ENCODE measurements at regions not wholly inside any gene's neighbourhood (a gene's known extent, or its start where the extent isn't known, plus 50 kb on each side); places are given as distances from the start of the nearest gene placed in this dataset.
A peak's percentile ranks its signal among the peaks of the same experiment; 100 is the strongest.

DNA sequence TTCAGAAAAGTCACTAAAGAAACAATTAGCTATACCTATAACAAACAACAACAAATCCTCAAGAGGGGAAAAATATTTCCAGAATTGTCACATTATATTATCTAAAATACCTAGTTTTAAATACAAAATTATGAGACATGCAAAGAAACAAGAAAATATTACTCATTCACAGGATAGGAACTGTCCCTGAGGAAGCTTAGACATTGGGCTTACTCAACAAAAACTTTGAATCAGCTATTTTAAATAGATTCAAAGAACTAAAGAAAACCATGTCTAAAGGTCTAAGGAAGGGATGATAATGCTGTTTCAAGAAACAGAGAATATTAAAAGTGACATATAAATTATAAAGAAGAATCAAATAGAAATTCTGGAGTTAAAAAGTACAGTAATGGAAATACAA lies 131.9 kb upstream of the ZNF516 start:
- peaks cover 3% of the 10 kb centered on the region for H3K4me1 ChIP-seq (ENCODE audit: control insufficient read depth, insufficient read depth, low read length)
- no peak overlapping the region for H3K4me3 ChIP-seq (ENCODE audit: low read length)

DNA sequence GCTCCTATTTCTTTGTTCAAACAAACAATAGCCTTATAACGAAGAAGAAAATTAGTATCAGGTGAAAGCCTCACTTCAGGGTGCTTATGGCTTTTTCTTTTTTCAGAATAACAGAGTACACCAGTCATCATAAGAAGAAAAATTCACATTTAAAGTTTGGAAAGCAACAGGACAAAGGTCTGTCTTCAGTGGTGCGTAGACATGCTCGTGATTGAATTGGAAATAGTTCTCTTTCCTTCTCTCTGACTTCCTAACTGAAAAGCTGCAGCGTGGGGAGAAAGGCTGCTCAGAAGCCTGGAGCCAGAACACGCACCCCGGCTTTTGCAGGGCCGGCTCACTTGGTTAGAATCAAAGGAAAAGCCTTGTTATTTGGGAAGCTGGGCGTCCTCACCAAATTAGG lies 127.6 kb upstream of the ZNF516 start:
- H3K4me3 ChIP-seq (ENCODE audit: low read length) = no peak overlapping the region
- no peaks in the 10 kb centered on the region for H3K27me3 ChIP-seq (replicated peaks; ENCODE audit: control insufficient read depth, insufficient read depth, low read length)
- H3K36me3 ChIP-seq (ENCODE audit: control insufficient read depth, insufficient read depth, low read length, severe bottlenecking) = no peaks in the 10 kb centered on the region
- no peak overlapping the region for H3K9ac ChIP-seq (ENCODE audit: low read length)
- DNase-seq (ENCODE audit: low read depth) = no peak
- no peaks in the 10 kb centered on the region for H3K9me3 ChIP-seq (ENCODE audit: control insufficient read depth, low read length)
- peaks cover 32% of the 10 kb centered on the region for H3K4me1 ChIP-seq (ENCODE audit: control insufficient read depth, insufficient read depth, low read length)

More for the DNA sequence above, 131.9 kb upstream of the ZNF516 start:
- no peaks in the 10 kb centered on the region for H3K27me3 ChIP-seq (replicated peaks; ENCODE audit: control insufficient read depth, insufficient read depth, low read length)
- H3K9me3 ChIP-seq (ENCODE audit: control insufficient read depth, low read length) = no peaks in the 10 kb centered on the region
- DNase-seq (ENCODE audit: low read depth) = no peak
- H3K36me3 ChIP-seq (ENCODE audit: control insufficient read depth, insufficient read depth, low read length, severe bottlenecking) = no peaks in the 10 kb centered on the region
- H3K9ac ChIP-seq (ENCODE audit: low read length) = no peak overlapping the region

- Histone ChIP-seq H3K27me3 (replicated peaks; ENCODE audit: control insufficient read depth, insufficient read depth, low read length) (no peaks in the 10 kb centered on the region), H3K9ac (ENCODE audit: low read length) (peak overlapping the region; percentile 79), H3K36me3 (ENCODE audit: control insufficient read depth, insufficient read depth, low read length, severe bottlenecking) (no peaks in the 10 kb centered on the region), H3K4me3 (ENCODE audit: low read length) (peak overlapping the region; percentile 76), H3K4me1 (ENCODE audit: control insufficient read depth, insufficient read depth, low read length) (peaks cover 32% of the 10 kb centered on the region), H3K9me3 (ENCODE audit: control insufficient read depth, low read length) (no peaks in the 10 kb centered on the region)
- peak; percentile 44 for DNase-seq (ENCODE audit: low read depth)
Measured at GRCh38 chr18:76621782-76622495, 126.9 kb upstream of the ZNF516 start.

DNA sequence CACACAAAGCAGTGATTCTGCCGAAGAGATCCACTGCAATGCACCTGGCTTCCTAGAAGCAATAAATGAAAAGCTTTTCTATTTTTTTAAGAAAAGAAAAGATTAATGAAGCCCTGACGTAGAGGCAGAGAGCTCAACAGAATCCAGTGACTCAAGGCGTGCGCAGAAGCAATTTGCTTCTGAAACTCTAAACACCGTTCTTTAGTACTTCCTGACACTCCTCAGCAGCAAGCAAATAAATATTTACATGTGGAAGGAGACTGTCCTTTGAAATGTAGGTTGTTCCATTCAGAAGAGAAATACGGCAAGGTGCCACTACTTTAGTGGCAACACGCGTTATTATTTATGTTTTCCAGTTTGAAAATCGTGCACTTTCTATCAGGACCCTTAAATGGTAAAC lies 126.2 kb upstream of the ZNF516 start:
- Histone ChIP-seq H3K4me3 (ENCODE audit: low read length) (peak overlapping the region; percentile 76), H3K27me3 (replicated peaks; ENCODE audit: control insufficient read depth, insufficient read depth, low read length) (no peaks in the 10 kb centered on the region), H3K36me3 (ENCODE audit: control insufficient read depth, insufficient read depth, low read length, severe bottlenecking) (no peaks in the 10 kb centered on the region), H3K9me3 (ENCODE audit: control insufficient read depth, low read length) (no peaks in the 10 kb centered on the region), H3K4me1 (ENCODE audit: control insufficient read depth, insufficient read depth, low read length) (peaks cover 32% of the 10 kb centered on the region), H3K9ac (ENCODE audit: low read length) (peak overlapping the region; percentile 79)
- no peak for DNase-seq (ENCODE audit: low read depth)

GRCh38 chr18:76620321-76621170 lies 125.5 kb upstream of the ZNF516 start:
- Histone ChIP-seq H3K9ac (ENCODE audit: low read length) (peak overlapping the region; percentile 79), H3K36me3 (ENCODE audit: control insufficient read depth, insufficient read depth, low read length, severe bottlenecking) (no peaks in the 10 kb centered on the region), H3K9me3 (ENCODE audit: control insufficient read depth, low read length) (no peaks in the 10 kb centered on the region), H3K4me1 (ENCODE audit: control insufficient read depth, insufficient read depth, low read length) (peaks cover 32% of the 10 kb centered on the region), H3K27me3 (replicated peaks; ENCODE audit: control insufficient read depth, insufficient read depth, low read length) (no peaks in the 10 kb centered on the region), H3K4me3 (ENCODE audit: low read length) (peak overlapping the region; percentile 76)
- DNase-seq (ENCODE audit: low read depth) = peak; percentile 87

DNA sequence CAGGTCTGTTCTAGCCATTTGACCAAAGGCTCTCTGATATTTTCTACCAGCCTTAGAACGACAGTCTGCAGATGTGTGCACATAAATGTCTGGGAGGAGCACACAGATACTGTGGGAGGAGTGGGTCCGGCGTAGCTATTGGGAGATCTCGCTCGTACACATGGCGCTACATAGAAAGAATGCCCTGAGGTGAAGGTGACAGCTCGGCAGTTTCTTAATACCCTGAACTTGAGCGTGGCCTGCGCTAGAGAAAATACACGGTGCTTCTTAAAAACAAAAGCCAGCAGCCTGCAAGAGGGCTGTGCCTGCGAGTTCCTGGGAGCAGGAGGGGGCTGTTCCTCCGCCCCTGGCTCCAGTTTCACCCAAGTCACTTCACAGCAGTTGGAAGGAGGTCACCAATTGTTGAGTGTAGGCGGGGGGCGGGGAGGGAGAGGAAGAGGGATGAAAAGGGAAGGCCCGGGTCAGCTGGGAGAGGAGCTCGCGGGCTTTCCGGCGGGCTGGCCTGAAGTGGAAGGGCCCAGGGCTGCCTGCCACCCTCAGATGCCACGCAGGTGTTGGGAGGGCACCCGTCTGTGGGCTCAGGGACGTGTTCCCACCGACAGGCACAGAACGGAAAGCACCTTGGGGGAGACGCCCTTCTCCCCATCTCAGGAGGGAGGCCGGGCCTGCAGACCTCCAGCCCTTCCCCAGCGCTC lies 124.7 kb upstream of the ZNF516 start:
- Histone ChIP-seq H3K9me3 (ENCODE audit: control insufficient read depth, low read length) (no peaks in the 10 kb centered on the region), H3K9ac (ENCODE audit: low read length) (peak overlapping the region; percentile 55), H3K27me3 (replicated peaks; ENCODE audit: control insufficient read depth, insufficient read depth, low read length) (no peaks in the 10 kb centered on the region), H3K4me1 (ENCODE audit: control insufficient read depth, insufficient read depth, low read length) (peaks cover 32% of the 10 kb centered on the region), H3K4me3 (ENCODE audit: low read length) (peak overlapping the region; percentile 51), H3K36me3 (ENCODE audit: control insufficient read depth, insufficient read depth, low read length, severe bottlenecking) (no peaks in the 10 kb centered on the region)
- DNase-seq (ENCODE audit: low read depth) = peak; percentile 68

DNA sequence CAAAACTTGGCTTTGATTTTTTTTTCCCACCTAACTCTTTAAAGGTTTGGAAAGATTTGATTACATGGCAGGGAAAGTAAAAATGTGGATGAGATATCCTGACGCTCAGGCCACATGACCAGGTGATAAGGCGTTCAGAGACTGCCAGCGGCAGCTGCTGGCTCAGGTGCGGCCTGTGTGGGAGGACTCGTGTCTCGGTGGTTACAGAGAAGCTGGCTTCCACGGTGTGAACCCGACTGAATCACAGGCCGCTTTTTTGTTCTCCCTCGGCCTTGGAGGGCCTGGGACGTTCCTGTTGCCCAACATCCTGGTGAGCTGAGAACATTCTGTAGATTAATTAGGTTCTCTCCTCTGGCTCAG lies 124.2 kb upstream of the ZNF516 start:
- peak; percentile 36 for DNase-seq (ENCODE audit: low read depth)
- peak overlapping the region; percentile 55 for H3K9ac ChIP-seq (ENCODE audit: low read length)
- no peaks in the 10 kb centered on the region for H3K36me3 ChIP-seq (ENCODE audit: control insufficient read depth, insufficient read depth, low read length, severe bottlenecking)
- peaks cover 32% of the 10 kb centered on the region for H3K4me1 ChIP-seq (ENCODE audit: control insufficient read depth, insufficient read depth, low read length)
- no peaks in the 10 kb centered on the region for H3K27me3 ChIP-seq (replicated peaks; ENCODE audit: control insufficient read depth, insufficient read depth, low read length)
- H3K4me3 ChIP-seq (ENCODE audit: low read length) = peak overlapping the region; percentile 51
- H3K9me3 ChIP-seq (ENCODE audit: control insufficient read depth, low read length) = no peaks in the 10 kb centered on the region

DNA sequence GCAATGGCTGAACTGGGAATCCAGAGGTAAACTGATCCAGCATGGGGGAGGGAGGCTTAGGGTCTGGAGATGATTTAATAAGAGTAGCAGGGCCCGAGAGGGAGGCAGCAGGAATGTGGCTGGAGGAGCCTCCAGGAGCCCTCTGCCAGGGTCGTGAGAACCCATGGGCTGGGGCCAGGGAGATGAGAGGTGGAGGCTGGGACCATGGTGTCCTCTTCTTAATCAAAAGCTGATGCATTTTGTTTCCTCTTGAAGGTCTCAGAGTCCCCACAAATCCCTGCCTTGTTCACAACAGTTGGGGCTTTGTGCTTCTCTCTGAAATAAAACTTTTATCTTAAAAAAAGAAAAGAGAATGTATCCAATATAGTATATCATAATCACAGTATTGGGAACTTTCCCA lies 123.7 kb upstream of the ZNF516 start:
- H3K9me3 ChIP-seq (ENCODE audit: control insufficient read depth, low read length) = no peaks in the 10 kb centered on the region
- H3K9ac ChIP-seq (ENCODE audit: low read length) = peak overlapping the region; percentile 55
- H3K27me3 ChIP-seq (replicated peaks; ENCODE audit: control insufficient read depth, insufficient read depth, low read length) = no peaks in the 10 kb centered on the region
- H3K36me3 ChIP-seq (ENCODE audit: control insufficient read depth, insufficient read depth, low read length, severe bottlenecking) = no peaks in the 10 kb centered on the region
- no peak overlapping the region for H3K4me3 ChIP-seq (ENCODE audit: low read length)
- no peak for DNase-seq (ENCODE audit: low read depth)
- peaks cover 32% of the 10 kb centered on the region for H3K4me1 ChIP-seq (ENCODE audit: control insufficient read depth, insufficient read depth, low read length)

GRCh38 chr18:76616373-76616772 lies 121.3 kb upstream of the ZNF516 start:
- H3K9ac ChIP-seq (ENCODE audit: low read length) = no peak overlapping the region
- DNase-seq (ENCODE audit: low read depth) = no peak

GRCh38 chr18:76615065-76615733 lies 120.2 kb upstream of the ZNF516 start:
- Histone ChIP-seq H3K27me3 (replicated peaks; ENCODE audit: control insufficient read depth, insufficient read depth, low read length) (no peaks in the 10 kb centered on the region), H3K9me3 (ENCODE audit: control insufficient read depth, low read length) (no peaks in the 10 kb centered on the region), H3K4me1 (ENCODE audit: control insufficient read depth, insufficient read depth, low read length) (peaks cover 11% of the 10 kb centered on the region), H3K36me3 (ENCODE audit: control insufficient read depth, insufficient read depth, low read length, severe bottlenecking) (no peaks in the 10 kb centered on the region), H3K4me3 (ENCODE audit: low read length) (no peak overlapping the region), H3K9ac (ENCODE audit: low read length) (no peak overlapping the region)
- peak; percentile 27 for DNase-seq (ENCODE audit: low read depth)

More at GRCh38 chr18:76616373-76616772, 121.3 kb upstream of the ZNF516 start:
- Histone ChIP-seq H3K4me3 (ENCODE audit: low read length) (no peak overlapping the region), H3K27me3 (replicated peaks; ENCODE audit: control insufficient read depth, insufficient read depth, low read length) (no peaks in the 10 kb centered on the region), H3K4me1 (ENCODE audit: control insufficient read depth, insufficient read depth, low read length) (peaks cover 23% of the 10 kb centered on the region), H3K36me3 (ENCODE audit: control insufficient read depth, insufficient read depth, low read length, severe bottlenecking) (no peaks in the 10 kb centered on the region), H3K9me3 (ENCODE audit: control insufficient read depth, low read length) (no peaks in the 10 kb centered on the region)

DNA sequence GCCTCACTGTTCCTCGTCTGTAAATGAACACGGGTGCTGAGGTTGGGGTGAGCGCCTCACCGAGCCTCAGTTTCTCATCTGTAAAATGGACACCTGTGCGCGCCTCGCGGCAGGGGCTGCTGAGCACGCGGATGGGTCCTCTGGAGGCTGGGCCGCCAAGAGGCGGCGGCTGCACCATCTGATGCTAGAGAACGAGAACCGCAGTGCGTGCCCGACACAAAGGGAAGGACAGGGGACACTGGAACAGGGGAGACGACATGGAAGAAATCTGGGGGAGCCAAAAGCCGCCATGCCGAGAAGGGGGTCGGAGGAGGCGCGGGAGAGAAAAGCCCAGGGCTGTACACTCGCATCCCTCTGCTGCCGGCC lies 118.7 kb upstream of the ZNF516 start:
- DNase-seq (ENCODE audit: low read depth) = no peak
- no peaks in the 10 kb centered on the region for H3K9me3 ChIP-seq (ENCODE audit: control insufficient read depth, low read length)
- no peak overlapping the region for H3K4me3 ChIP-seq (ENCODE audit: low read length)
- no peaks in the 10 kb centered on the region for H3K4me1 ChIP-seq (ENCODE audit: control insufficient read depth, insufficient read depth, low read length)
- H3K36me3 ChIP-seq (ENCODE audit: control insufficient read depth, insufficient read depth, low read length, severe bottlenecking) = no peaks in the 10 kb centered on the region
- no peaks in the 10 kb centered on the region for H3K27me3 ChIP-seq (replicated peaks; ENCODE audit: control insufficient read depth, insufficient read depth, low read length)
- H3K9ac ChIP-seq (ENCODE audit: low read length) = no peak overlapping the region

All from adipocyte (in vitro differentiated cells).